Endometrium (tissue), 2 donors: ENCODE measurements at regions not wholly inside any gene's neighbourhood (a gene's known extent, or its start where the extent isn't known, plus 50 kb on each side); places are given as distances from the start of the nearest gene placed in this dataset.
"Not testable (repeated sequence)": the region's sequence is repeated elsewhere in the genome, so short reads cannot be mapped to it uniquely, and the experiment has no call there.

Source experiments
- FAIRE-seq: peaks from 2 replicates; lab custom pipeline; 2012; peaks lifted over from hg19 to GRCh38; lab: Jason Lieb, UNC
- donor health status: control.
- donor health status: control.

- FAIRE-seq, result no peak
Measured at GRCh38 chr13:59305896-59306295, 857.8 kb downstream of the DIAPH3 start.

GRCh38 chr13:59312776-59313175, 851.0 kb downstream of the DIAPH3 start:
- FAIRE-seq, result no peak

GRCh38 chr13:59318320-59318930, 845.3 kb downstream of the DIAPH3 start:
- peak; percentile 45 for FAIRE-seq

GRCh38 chr13:59319276-59319675, 844.5 kb downstream of the DIAPH3 start:
- FAIRE-seq, result no peak

GRCh38 chr13:59320021-59320420, 843.7 kb downstream of the DIAPH3 start:
- no peak for FAIRE-seq

GRCh38 chr13:59324401-59324800, 839.3 kb downstream of the DIAPH3 start:
- FAIRE-seq, result not testable (repeated sequence)

GRCh38 chr13:59326717-59327116, 837.0 kb downstream of the DIAPH3 start:
- no peak for FAIRE-seq

GRCh38 chr13:59330764-59331163, 833.0 kb downstream of the DIAPH3 start:
- no peak for FAIRE-seq

- FAIRE-seq, result no peak
Measured at GRCh38 chr13:59332966-59333365, 830.8 kb downstream of the DIAPH3 start.

- FAIRE-seq, result no peak
Measured at GRCh38 chr13:59337070-59337469, 826.7 kb downstream of the DIAPH3 start.

GRCh38 chr13:59340151-59340550, 823.6 kb downstream of the DIAPH3 start:
- FAIRE-seq, result no peak

GRCh38 chr13:59340581-59340980, 823.1 kb downstream of the DIAPH3 start:
- FAIRE-seq, result no peak

GRCh38 chr13:59342400-59342799, 821.3 kb downstream of the DIAPH3 start:
- FAIRE-seq, result no peak

- no peak for FAIRE-seq
Measured at GRCh38 chr13:59343132-59343531, 820.6 kb downstream of the DIAPH3 start.

- no peak for FAIRE-seq
Measured at GRCh38 chr13:59343993-59344822, 819.5 kb downstream of the DIAPH3 start.

- FAIRE-seq, result no peak
Measured at GRCh38 chr13:59345311-59345710, 818.4 kb downstream of the DIAPH3 start.

- FAIRE-seq, result peak; percentile 45
Measured at GRCh38 chr13:59346999-59347723, 816.6 kb downstream of the DIAPH3 start.

GRCh38 chr13:59348617-59349016, 815.1 kb downstream of the DIAPH3 start:
- FAIRE-seq, result no peak

- FAIRE-seq, result no peak
Measured at GRCh38 chr13:59352600-59352999, 811.1 kb downstream of the DIAPH3 start.

GRCh38 chr13:59354665-59355369, 808.9 kb downstream of the DIAPH3 start:
- FAIRE-seq, result no peak

GRCh38 chr13:59356607-59357006, 807.1 kb downstream of the DIAPH3 start:
- no peak for FAIRE-seq

- FAIRE-seq, result no peak
Measured at GRCh38 chr13:59358014-59358413, 805.7 kb downstream of the DIAPH3 start.
